H1 (cell line): ENCODE measurements at regions not wholly inside any gene's neighbourhood (a gene's known extent, or its start where the extent isn't known, plus 50 kb on each side); places are given as distances from the start of the nearest gene placed in this dataset.

ENCODE experiments used
- SAP30 ChIP-seq: fragments of 300-600 bp; sonication (generic); IDR thresholded peaks from 2 replicates; pipeline ENCODE4 v1.7.1; 2012; ENCODE audit warnings: low read length, moderate library complexity, mild to moderate bottlenecking, inconsistent platforms; ENCODE audit not compliant: insufficient read depth, insufficient replicate concordance

DNA sequence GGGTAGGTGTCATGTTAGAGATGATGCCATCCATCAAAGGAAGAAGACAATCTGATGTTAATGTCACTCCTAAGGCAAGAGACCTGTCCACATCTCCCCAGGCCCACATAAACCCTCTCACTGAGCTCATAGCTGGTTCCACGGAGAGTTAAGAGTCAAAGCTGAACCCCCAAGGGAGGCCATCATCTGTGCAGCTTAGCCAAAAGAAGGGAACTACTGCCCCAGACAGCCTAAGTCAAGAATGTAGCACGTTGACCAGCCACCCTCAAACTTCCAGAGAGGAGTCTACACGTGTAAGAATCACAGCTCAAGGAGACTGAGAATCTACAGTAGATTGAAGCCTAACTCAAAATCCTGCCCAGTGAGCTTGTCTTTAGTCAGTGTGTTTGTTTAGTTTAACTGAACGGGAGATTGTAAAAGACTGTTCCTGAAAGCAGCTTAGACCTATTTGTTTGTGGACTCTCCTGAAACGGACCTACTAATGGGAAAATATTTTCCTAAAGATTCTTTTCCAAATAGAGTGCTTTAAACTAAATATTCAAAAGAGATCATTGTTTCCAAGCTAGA lies 192.7 kb upstream of the NFE2L3 start (continued):
- no peak for TF ChIP-seq SAP30
- TF ChIP-seq, all 59 proteins: peak for 0
